Aorta (tissue), 5 donors: ENCODE measurements at regions not wholly inside any gene's neighbourhood (a gene's known extent, or its start where the extent isn't known, plus 50 kb on each side); places are given as distances from the start of the nearest gene placed in this dataset.

Experiments used
- ATAC-seq: fragments of 200-7000 bp; cut with Tn5 transposase; one replicate; pipeline ENCODE4 v1.9.1; 2022; ENCODE audit warnings: moderate library complexity; ENCODE audit not compliant: low FRiP score
- DNase-seq, 2 donors: peaks; one replicate each; pipeline ENCODE4 v3.0.0-alpha.2; 2020
- H3K27ac ChIP-seq, 2 donors: one replicate each; pipeline ENCODE4 v1.5.1; 2013; ENCODE audit warnings: low read length in 2 of 2, mild to moderate bottlenecking in 2 of 2, moderate library complexity in 2 of 2, control low read depth in 1 of 2, inconsistent platforms in 1 of 2, low read depth in 1 of 2
- H3K27me3 ChIP-seq, 2 donors: one replicate each; pipeline ENCODE4 v1.6.1; 2013; ENCODE audit warnings: control low read depth in 1 of 2, low read length in 1 of 2, mild to moderate bottlenecking in 1 of 2, moderate library complexity in 1 of 2; ENCODE audit not compliant: insufficient read depth in 2 of 2, control insufficient read depth in 1 of 2
- H3K36me3 ChIP-seq, 2 donors: one replicate each; pipeline ENCODE4 v1.6.1; 2013; ENCODE audit warnings: control low read depth in 1 of 2, low read length in 1 of 2, mild to moderate bottlenecking in 1 of 2; ENCODE audit not compliant: insufficient read depth in 2 of 2, control insufficient read depth in 1 of 2
- H3K4me1 ChIP-seq, 2 donors: one replicate each; pipeline ENCODE4 v1.6.1; 2013; ENCODE audit warnings: low read length in 2 of 2, control low read depth in 1 of 2, mild to moderate bottlenecking in 1 of 2, moderate library complexity in 1 of 2; ENCODE audit not compliant: insufficient read depth in 2 of 2, control insufficient read depth in 1 of 2
- H3K4me3 ChIP-seq, 2 donors: one replicate each; pipeline ENCODE4 v1.5.1; 2013; ENCODE audit warnings: low read length in 2 of 2, control low read depth in 1 of 2, mild to moderate bottlenecking in 1 of 2
- H3K9me3 ChIP-seq: one replicate; pipeline ENCODE4 v1.6.1; 2013; ENCODE audit warnings: mild to moderate bottlenecking, low read length; ENCODE audit not compliant: control insufficient read depth
- WGBS, 2 donors: extraction: QIAGEN DNeasy Blood & Tissue Kit; methylation state at CpG; one replicate each; pipeline ENCODE4 v1.1.7; 2013; 5-methylcytosine and 5-hydroxymethylcytosine counted together
- intact Hi-C, 2 donors: fragments of 100-400 bp; cut with DNase I; formaldehyde crosslinking; loops; one replicate each; pipeline versions ENCODE4 v1.14.2 to v1.15.0; 2022
- donor health status: healthy with polysubstance abuse.
- donor health status: Bipolar disorder and iron deficiency.
- donor health status: DM: no; HTN: no; CAD: no.
- donor health status: DM: no; HTN: no; CAD: no.
- donor health status: DM: yes; HTN: yes; CAD: no.

DNA sequence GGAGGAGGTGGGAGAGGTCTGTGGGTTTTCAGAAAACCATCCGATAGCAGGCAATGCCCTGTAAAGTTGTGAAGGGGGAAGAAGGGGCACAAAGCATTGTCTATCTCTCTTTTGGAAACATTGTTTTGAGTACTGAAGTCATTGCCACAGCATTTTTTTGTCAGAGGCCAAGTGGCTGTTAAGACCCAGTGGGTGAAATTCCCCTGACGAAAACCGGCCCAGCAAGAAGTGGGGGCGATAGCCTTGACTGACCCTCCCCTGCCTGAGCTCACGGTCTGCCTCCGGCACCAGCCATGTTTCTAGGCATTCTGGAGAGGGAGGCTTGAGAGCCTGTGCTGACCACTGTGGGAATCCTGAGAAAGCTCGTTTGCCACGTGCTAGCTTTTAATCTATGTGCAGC lies 144.7 kb downstream of the RPS24 start:
- H3K36me3 ChIP-seq: no peaks in the 10 kb centered on the region
- ATAC-seq: no peak
- WGBS, 2 donors: 77 to 78% methylated on average over 8 of the region's 8 CpGs
- no peak overlapping the region for H3K27ac ChIP-seq
- H3K9me3 ChIP-seq: no peaks in the 10 kb centered on the region
- no peaks in the 10 kb centered on the region for H3K4me1 ChIP-seq
- H3K27me3 ChIP-seq: no peaks in the 10 kb centered on the region
- intact Hi-C loops: no loop called here
- H3K4me3 ChIP-seq: no peak overlapping the region
- DNase-seq: peak in 1 of 2 donors; percentile 15

DNA sequence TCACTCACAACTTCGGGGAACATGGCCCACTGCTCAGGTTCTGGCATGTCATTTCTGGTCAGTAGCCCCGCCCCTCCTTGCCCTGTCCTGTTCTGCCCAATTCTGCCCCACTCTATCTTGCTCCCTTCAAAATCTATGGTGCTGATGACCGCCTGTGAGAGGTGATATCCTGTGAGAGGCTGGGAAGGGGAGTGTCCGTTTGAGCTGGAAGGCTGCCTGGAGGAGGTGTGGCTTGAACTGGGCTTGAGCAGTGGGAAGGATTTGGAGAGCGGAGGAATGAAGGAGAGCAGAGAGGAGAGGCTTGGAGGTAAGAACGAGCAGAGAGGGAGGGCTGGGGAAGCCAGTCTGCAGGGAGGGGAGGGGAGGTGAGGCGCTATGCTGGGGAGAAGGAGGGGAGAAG lies 145.3 kb downstream of the RPS24 start:
- intact Hi-C loops: no loop called here
- ATAC-seq (no peak), DNase-seq (peak in 1 of 2 donors; percentile 43)
- no peaks in the 10 kb centered on the region for H3K9me3 ChIP-seq
- no peak overlapping the region for H3K4me3 ChIP-seq
- H3K36me3 ChIP-seq: no peaks in the 10 kb centered on the region
- H3K27me3 ChIP-seq: no peaks in the 10 kb centered on the region
- no peaks in the 10 kb centered on the region for H3K4me1 ChIP-seq
- H3K27ac ChIP-seq: no peak overlapping the region
- 39% methylated on average over 7 of the region's 7 CpGs for WGBS, 2 donors

GRCh38 chr10:78179886-78180705 lies 146.4 kb downstream of the RPS24 start:
- intact Hi-C loops: no loop called here
- no peaks in the 10 kb centered on the region for H3K27me3 ChIP-seq
- no peaks in the 10 kb centered on the region for H3K4me1 ChIP-seq
- WGBS, 2 donors: 89 to 90% methylated on average over 22 of the region's 22 CpGs
- no peak overlapping the region for H3K27ac ChIP-seq
- ATAC-seq (no peak), DNase-seq (peak in 1 of 2 donors; percentile 68)
- no peak overlapping the region for H3K4me3 ChIP-seq
- H3K36me3 ChIP-seq: no peaks in the 10 kb centered on the region
- no peaks in the 10 kb centered on the region for H3K9me3 ChIP-seq

DNA sequence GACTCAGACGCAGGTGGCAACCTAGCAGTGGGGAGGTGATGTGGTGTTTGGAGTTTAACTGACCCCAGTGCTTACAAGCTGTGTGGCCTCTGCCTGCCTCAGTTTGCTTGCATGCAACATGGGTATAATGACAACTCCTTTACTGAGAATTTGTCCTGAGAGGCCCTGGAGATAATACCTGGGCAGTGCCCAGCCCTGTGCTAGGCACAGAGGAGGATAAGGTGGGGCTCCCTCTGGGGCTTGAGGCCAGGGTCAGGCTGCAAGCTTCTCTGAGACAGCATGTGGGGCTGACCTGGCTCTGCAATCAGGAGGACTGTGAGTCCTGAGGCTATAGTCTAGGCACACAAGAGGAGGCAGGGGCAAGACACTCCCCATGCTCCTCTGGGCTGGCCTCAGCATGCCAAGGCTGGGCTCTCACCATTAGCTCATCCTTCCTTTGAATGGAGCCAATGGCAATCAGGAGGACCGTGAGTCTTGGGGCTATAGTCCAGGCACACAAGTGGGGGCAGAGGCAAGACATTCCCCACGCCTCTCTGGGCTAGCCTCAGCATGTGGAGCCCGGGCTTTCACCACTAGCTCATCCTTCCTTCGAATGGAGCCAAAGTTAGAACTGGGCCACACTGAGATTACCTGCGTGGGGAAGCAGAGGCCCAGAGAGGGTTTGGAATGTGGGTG lies 147.9 kb downstream of the RPS24 start:
- no peaks in the 10 kb centered on the region for H3K36me3 ChIP-seq
- H3K4me3 ChIP-seq: no peak overlapping the region
- peaks cover 0 to 2% of the 10 kb centered on the region in 2 donors for H3K4me1 ChIP-seq
- no peaks in the 10 kb centered on the region for H3K27me3 ChIP-seq
- no peak overlapping the region for H3K27ac ChIP-seq
- H3K9me3 ChIP-seq: no peaks in the 10 kb centered on the region
- WGBS, 2 donors: 94% methylated on average over 6 of the region's 6 CpGs
- ATAC-seq: no peak
- intact Hi-C loops: no loop called here
- peak in 1 of 2 donors; percentile 45 for DNase-seq

GRCh38 chr10:78182841-78183240 lies 149.2 kb downstream of the RPS24 start:
- Histone ChIP-seq H3K4me1 (peaks cover 0 to 2% of the 10 kb centered on the region in 2 donors), H3K27ac (no peak overlapping the region), H3K9me3 (no peaks in the 10 kb centered on the region), H3K36me3 (no peaks in the 10 kb centered on the region), H3K4me3 (no peak overlapping the region), H3K27me3 (no peaks in the 10 kb centered on the region)
- ATAC-seq (no peak), DNase-seq (peak in 1 of 2 donors; percentile 42)
- 94 to 96% methylated on average over 1 of the region's 1 CpG for WGBS, 2 donors
- intact Hi-C loops: no loop called here

DNA sequence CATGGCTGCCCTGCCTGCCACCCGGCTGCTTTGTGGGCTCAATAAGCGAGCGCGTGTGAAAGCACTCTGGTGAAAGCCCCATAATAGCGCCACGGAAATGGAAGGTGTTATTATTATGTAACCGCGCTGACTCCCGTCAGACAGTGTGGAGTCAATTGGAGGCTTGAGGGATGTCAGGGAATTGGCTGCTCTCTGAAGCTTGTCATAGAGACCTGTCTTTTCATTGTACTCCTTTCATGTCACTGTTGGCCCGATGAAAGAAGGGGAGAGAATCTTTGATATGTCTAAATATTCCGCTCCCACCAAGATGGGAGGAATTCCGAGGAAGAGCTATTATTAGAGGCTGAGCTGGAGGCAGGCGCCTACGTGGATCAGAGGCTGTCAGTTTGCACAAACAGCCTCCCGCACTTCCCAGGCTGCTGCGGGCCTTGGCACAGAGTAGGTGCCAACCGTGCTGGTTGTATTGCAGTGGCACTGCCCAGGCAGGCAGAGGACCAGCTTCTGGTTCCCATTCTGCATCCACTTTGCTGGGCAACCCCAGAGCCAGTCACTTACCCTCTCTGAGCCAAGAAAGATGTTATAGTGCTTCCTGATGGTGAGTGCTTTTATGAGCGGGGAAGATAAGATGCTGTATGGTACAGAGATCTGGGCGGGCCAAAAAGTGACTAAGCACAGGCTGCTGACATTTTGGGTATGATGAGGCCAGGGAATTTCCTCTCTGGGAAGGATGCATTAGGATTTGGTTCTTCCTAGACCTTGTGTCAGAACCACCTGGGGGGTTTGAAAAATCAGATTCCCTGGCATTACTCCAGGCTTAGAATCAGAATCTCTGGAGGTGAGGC lies 151.4 kb downstream of the RPS24 start:
- no peak overlapping the region for H3K27ac ChIP-seq
- no peaks in the 10 kb centered on the region for H3K9me3 ChIP-seq
- H3K4me1 ChIP-seq: peaks cover 0 to 2% of the 10 kb centered on the region in 2 donors
- no peaks in the 10 kb centered on the region for H3K27me3 ChIP-seq
- intact Hi-C loops: no loop called here
- peak in 1 of 2 donors; percentile 36 for DNase-seq
- no peaks in the 10 kb centered on the region for H3K36me3 ChIP-seq
- no peak for ATAC-seq
- no peak overlapping the region for H3K4me3 ChIP-seq
- 86% methylated on average over 19 of the region's 19 CpGs for WGBS, 2 donors

- intact Hi-C loops: no loop called here
- peak; percentile 58 for ATAC-seq
Measured at GRCh38 chr10:78185693-78186055, 152.0 kb downstream of the RPS24 start.

DNA sequence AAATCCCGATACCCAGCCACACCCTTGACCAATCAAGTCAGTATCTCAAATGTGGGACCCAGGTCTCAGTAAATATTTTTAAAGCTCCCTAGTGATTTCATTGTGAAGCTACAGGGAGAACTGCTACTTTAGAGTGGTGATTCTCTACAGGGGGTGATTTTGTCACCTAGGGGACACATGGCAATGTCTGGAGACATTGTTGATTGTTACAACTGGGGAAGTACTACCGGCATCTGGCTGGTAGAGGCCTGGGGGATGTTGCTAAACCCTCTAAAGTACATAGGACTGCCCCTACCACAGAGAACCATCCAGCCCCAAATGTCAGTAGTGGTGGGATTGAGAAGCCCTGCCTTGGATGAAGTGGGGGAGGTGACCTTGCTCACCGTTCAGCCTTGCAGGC lies 152.9 kb downstream of the RPS24 start:
- H3K4me1 ChIP-seq: peaks cover 0 to 2% of the 10 kb centered on the region in 2 donors
- DNase-seq (no peak), ATAC-seq (no peak)
- H3K4me3 ChIP-seq: no peak overlapping the region
- H3K27ac ChIP-seq: no peak overlapping the region
- intact Hi-C loops: no loop called here
- WGBS, 2 donors: 94 to 97% methylated on average over 3 of the region's 3 CpGs
- H3K27me3 ChIP-seq: no peaks in the 10 kb centered on the region
- H3K36me3 ChIP-seq: no peaks in the 10 kb centered on the region
- H3K9me3 ChIP-seq: no peaks in the 10 kb centered on the region

More at GRCh38 chr10:78185693-78186055, 152.0 kb downstream of the RPS24 start:
- Histone ChIP-seq H3K4me3 (no peak overlapping the region), H3K36me3 (no peaks in the 10 kb centered on the region), H3K9me3 (no peaks in the 10 kb centered on the region), H3K27ac (no peak overlapping the region), H3K27me3 (no peaks in the 10 kb centered on the region), H3K4me1 (peaks cover 0 to 2% of the 10 kb centered on the region in 2 donors)
- peak; percentile 52 to 71 for DNase-seq
- WGBS, 2 donors: 85 to 87% methylated on average over 2 of the region's 2 CpGs
